ENCODE measurements at regions not wholly inside any gene's neighbourhood (a gene's known extent, or its start where the extent isn't known, plus 50 kb on each side); places are given as distances from the start of the nearest gene placed in this dataset.
"Not testable (repeated sequence)": the region's sequence is repeated elsewhere in the genome, so short reads cannot be mapped to it uniquely, and the experiment has no call there.

GRCh38 chr2:238618494-238619283 lies 192.0 kb downstream of the ASB1 start:
- not testable (repeated sequence) for H3K4me1 Mint-ChIP-seq (ENCODE audit: low read depth in 2 of 2); H3K27ac Mint-ChIP-seq; H3K36me3 Mint-ChIP-seq; H3K9me3 Mint-ChIP-seq; ATAC-seq; H3K4me3 Mint-ChIP-seq; DNase-seq (ENCODE audit: low spot score)
- H3K27me3 Mint-ChIP-seq: peaks cover 38 to 51% of the 10 kb centered on the region in 2 donors

GRCh38 chr2:238627899-238628298 lies 201.2 kb downstream of the ASB1 start:
- no peaks in the 10 kb centered on the region for H3K9me3 Mint-ChIP-seq

GRCh38 chr2:238629064-238629463 lies 202.3 kb downstream of the ASB1 start:
- no peak for ATAC-seq
- Mint-ChIP-seq H3K36me3 (no peaks in the 10 kb centered on the region), H3K27ac (no peak overlapping the region)

More at GRCh38 chr2:238627899-238628298, 201.2 kb downstream of the ASB1 start:
- no peak for DNase-seq (ENCODE audit: low spot score)
- no peaks in the 10 kb centered on the region for H3K4me1 Mint-ChIP-seq (ENCODE audit: low read depth in 2 of 2)
- no peak for ATAC-seq
- H3K36me3 Mint-ChIP-seq: no peaks in the 10 kb centered on the region
- H3K4me3 Mint-ChIP-seq: no peak overlapping the region
- no peak overlapping the region for H3K27ac Mint-ChIP-seq
- peaks cover 7 to 19% of the 10 kb centered on the region in 2 donors for H3K27me3 Mint-ChIP-seq

GRCh38 chr2:238631491-238632180 lies 204.9 kb downstream of the ASB1 start:
- Mint-ChIP-seq H3K4me1 (ENCODE audit: low read depth in 2 of 2) (no peaks in the 10 kb centered on the region), H3K27me3 (peaks cover 0 to 22% of the 10 kb centered on the region in 2 donors), H3K9me3 (no peaks in the 10 kb centered on the region), H3K36me3 (no peaks in the 10 kb centered on the region), H3K4me3 (no peak overlapping the region), H3K27ac (no peak overlapping the region)
- ATAC-seq: no peak
- DNase-seq (ENCODE audit: low spot score): no peak

More at GRCh38 chr2:238629064-238629463, 202.3 kb downstream of the ASB1 start:
- Mint-ChIP-seq H3K4me1 (ENCODE audit: low read depth in 2 of 2) (no peaks in the 10 kb centered on the region), H3K9me3 (no peaks in the 10 kb centered on the region), H3K27me3 (peaks cover 4 to 21% of the 10 kb centered on the region in 2 donors), H3K4me3 (no peak overlapping the region)
- no peak for DNase-seq (ENCODE audit: low spot score)

- DNase-seq (ENCODE audit: low spot score) (no peak), ATAC-seq (peak; percentile 4 to 14)
- Mint-ChIP-seq H3K4me1 (ENCODE audit: low read depth in 2 of 2) (no peaks in the 10 kb centered on the region), H3K9me3 (no peaks in the 10 kb centered on the region), H3K36me3 (no peaks in the 10 kb centered on the region), H3K27ac (no peak overlapping the region), H3K4me3 (no peak overlapping the region), H3K27me3 (peaks cover 0 to 22% of the 10 kb centered on the region in 2 donors)
Observed at GRCh38 chr2:238632181-238633060, 205.7 kb downstream of the ASB1 start.

GRCh38 chr2:238633426-238634328 lies 206.9 kb downstream of the ASB1 start:
- Mint-ChIP-seq H3K4me3 (no peak overlapping the region), H3K27ac (no peak overlapping the region), H3K27me3 (peaks cover 0 to 22% of the 10 kb centered on the region in 2 donors), H3K36me3 (no peaks in the 10 kb centered on the region), H3K9me3 (no peaks in the 10 kb centered on the region), H3K4me1 (ENCODE audit: low read depth in 2 of 2) (no peaks in the 10 kb centered on the region)
- ATAC-seq: no peak
- DNase-seq (ENCODE audit: low spot score): no peak

GRCh38 chr2:238634701-238635357 lies 208.1 kb downstream of the ASB1 start:
- ATAC-seq (no peak), DNase-seq (ENCODE audit: low spot score) (no peak)
- H3K27ac Mint-ChIP-seq: no peak overlapping the region
- no peaks in the 10 kb centered on the region for H3K9me3 Mint-ChIP-seq
- no peaks in the 10 kb centered on the region for H3K4me1 Mint-ChIP-seq (ENCODE audit: low read depth in 2 of 2)
- H3K36me3 Mint-ChIP-seq: no peaks in the 10 kb centered on the region
- peaks cover 0 to 22% of the 10 kb centered on the region in 2 donors for H3K27me3 Mint-ChIP-seq
- no peak overlapping the region for H3K4me3 Mint-ChIP-seq

GRCh38 chr2:238635647-238636051 lies 208.9 kb downstream of the ASB1 start:
- DNase-seq (ENCODE audit: low spot score) (no peak), ATAC-seq (no peak)
- Mint-ChIP-seq H3K9me3 (no peaks in the 10 kb centered on the region), H3K27me3 (peaks cover 0 to 22% of the 10 kb centered on the region in 2 donors), H3K4me3 (no peak overlapping the region), H3K4me1 (ENCODE audit: low read depth in 2 of 2) (no peaks in the 10 kb centered on the region), H3K36me3 (no peaks in the 10 kb centered on the region), H3K27ac (no peak overlapping the region)

- Mint-ChIP-seq H3K9me3 (no peaks in the 10 kb centered on the region), H3K36me3 (no peaks in the 10 kb centered on the region), H3K27ac (no peak overlapping the region), H3K4me1 (ENCODE audit: low read depth in 2 of 2) (no peaks in the 10 kb centered on the region), H3K4me3 (no peak overlapping the region), H3K27me3 (peaks cover 0 to 22% of the 10 kb centered on the region in 2 donors)
- no peak for ATAC-seq
- no peak for DNase-seq (ENCODE audit: low spot score)
Observed at GRCh38 chr2:238636269-238637073, 209.7 kb downstream of the ASB1 start.

GRCh38 chr2:238638100-238638981 lies 209.5 kb upstream of the TWIST2 start:
- Mint-ChIP-seq H3K9me3 (no peaks in the 10 kb centered on the region), H3K4me3 (no peak overlapping the region), H3K36me3 (no peaks in the 10 kb centered on the region), H3K27me3 (peaks cover 0 to 15% of the 10 kb centered on the region in 2 donors), H3K27ac (no peak overlapping the region), H3K4me1 (ENCODE audit: low read depth in 2 of 2) (no peaks in the 10 kb centered on the region)
- DNase-seq (ENCODE audit: low spot score) (no peak), ATAC-seq (no peak)

- Mint-ChIP-seq H3K27me3 (peaks cover 0 to 12% of the 10 kb centered on the region in 2 donors), H3K4me3 (no peak overlapping the region), H3K36me3 (no peaks in the 10 kb centered on the region), H3K4me1 (ENCODE audit: low read depth in 2 of 2) (no peaks in the 10 kb centered on the region), H3K27ac (no peak overlapping the region), H3K9me3 (no peaks in the 10 kb centered on the region)
- DNase-seq (ENCODE audit: low spot score) (no peak), ATAC-seq (no peak)
Observed at GRCh38 chr2:238638982-238639628, 208.8 kb upstream of the TWIST2 start.
